ENCODE measurements at regions not wholly inside any gene's neighbourhood (a gene's known extent, or its start where the extent isn't known, plus 50 kb on each side); places are given as distances from the start of the nearest gene placed in this dataset.

DNA sequence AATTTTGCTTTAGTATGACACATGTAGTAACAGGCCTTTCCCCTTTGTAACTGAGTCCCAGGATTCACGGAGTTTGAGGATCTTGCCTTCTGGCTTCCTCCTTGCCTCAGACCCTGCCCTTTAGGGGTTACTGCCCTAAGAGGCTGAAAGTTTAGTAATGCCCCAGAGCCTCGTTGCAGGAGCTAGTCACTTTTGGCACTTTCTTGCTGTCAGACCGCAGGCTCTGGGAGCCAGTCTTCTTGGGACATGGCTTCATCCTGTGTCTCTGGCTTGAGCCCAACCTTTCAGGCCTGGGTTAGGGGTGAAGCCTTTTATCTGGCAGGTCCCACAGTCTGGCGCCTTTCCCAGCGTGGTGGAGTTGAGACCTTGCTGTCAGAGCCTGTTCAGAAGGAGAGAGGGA is 185.6 kb upstream of the DMRT1 start:
- DNase-seq (ENCODE audit: extremely low spot score, insufficient read length, low read depth) = no peak
- no peak for FAIRE-seq

DNA sequence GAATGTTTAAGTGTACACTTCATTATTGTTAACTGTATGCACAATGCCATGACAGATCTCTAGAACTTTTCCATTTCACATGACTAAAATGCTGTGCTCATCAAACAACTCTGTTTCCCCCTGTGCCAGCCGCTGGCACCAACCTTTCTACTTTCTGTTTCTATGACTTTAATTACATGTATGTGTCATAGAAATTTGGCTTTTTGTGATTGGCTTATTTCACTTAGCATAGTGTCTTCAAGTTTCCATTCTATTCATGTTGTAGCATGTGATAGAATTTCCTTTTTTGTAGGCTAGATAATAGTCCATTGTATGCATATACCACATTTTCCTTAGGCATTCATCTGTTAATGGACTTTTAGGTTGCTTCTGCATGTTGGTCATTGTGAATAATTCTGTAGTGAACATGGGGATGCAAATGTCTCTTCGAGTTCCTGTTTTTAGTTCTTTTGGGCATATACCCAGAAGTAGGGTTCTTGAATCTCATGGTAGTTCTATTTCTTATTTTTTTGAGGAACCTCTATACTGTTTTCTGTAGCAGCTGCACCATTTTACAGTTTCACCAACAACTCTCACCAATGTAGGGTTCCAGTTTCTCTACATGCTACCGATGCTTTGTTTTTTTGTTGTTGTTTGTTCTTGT is 184.4 kb upstream of the DMRT1 start:
- no peak for DNase-seq (ENCODE audit: extremely low spot score, insufficient read length, low read depth)
- no peak for FAIRE-seq

DNA sequence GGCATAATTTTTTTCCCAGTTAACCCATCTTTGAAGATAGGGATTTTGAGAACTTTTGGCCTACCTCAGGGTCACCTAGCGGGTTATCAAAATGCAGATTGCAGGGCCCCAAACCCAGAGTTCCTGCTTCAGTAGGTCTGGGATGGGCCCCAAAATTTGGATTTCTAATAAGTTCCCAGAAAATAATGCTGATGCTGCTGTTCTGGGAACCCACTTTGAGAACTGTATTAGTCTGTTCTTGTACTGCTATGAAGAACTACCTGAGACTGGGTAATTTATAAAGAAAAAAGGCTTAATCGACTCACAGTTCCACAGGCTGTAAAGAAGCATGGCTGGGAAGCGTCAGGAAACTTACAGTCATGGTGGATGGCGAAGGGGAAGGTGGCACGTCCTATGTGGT is 182.2 kb upstream of the DMRT1 start:
- no peak for DNase-seq (ENCODE audit: extremely low spot score, insufficient read length, low read depth)

DNA sequence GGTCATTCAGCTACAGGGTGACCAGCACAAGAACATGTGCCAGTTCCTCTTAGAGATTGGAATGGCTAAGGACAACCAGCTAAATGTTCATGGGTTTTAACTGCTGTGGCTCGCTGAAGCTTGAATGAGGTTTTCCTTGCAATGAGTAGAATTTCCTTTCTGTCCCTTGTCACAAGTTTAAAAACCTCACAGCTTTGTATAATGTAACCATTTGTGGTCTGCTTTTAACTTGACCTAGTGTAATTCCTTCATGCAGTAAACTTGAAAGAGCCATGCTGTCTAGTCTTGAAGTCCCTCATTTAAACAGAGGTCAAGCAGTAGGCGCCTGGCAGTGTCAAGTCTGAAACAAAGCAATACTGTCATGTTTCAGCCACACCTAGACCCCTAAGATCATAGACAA is 181.3 kb upstream of the DMRT1 start:
- DNase-seq (ENCODE audit: extremely low spot score, insufficient read length, low read depth) = no peak
- FAIRE-seq = no peak

More for the DNA sequence above, 182.2 kb upstream of the DMRT1 start:
- no peak for FAIRE-seq

DNA sequence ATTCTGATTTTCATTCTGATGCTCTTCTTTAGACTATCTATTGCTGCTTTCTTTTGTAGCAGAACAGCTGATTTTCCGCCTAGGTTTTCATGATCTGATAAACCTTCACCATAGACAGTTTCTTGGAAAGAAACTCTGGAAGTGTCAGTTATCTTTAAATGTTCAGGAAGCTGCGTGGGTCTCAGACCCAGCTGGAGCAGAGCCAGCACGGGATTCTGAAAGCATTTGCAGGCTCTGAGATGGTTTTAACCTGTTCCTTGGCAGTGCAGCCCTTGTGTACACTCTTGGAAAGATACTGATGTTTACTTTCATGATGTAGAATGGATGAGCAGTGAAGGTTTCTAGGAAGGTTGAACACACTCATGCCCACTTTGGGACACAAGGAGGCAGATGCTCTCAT is 178.0 kb upstream of the DMRT1 start:
- FAIRE-seq = no peak
- DNase-seq (ENCODE audit: extremely low spot score, insufficient read length, low read depth) = no peak

DNA sequence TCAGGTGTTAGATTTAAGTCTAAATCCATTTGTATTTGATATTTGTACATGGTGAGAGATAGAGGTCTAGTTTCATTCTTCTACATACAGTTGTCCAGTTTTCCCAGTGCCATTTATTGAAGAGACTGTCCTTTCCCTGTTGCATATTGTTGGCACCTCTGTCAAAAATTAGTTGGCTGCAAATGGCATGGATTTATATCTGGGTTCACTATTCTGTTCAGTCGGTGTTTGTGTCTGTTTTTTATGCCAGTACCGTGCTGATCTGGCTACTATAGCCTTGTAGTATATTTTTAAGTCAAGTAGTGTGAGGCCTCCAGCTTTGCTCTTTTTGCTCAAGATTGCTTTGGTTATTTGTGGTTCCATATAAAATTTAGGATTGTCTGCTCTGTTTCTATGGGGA is 176.2 kb upstream of the DMRT1 start:
- DNase-seq (ENCODE audit: extremely low spot score, insufficient read length, low read depth) (no peak), FAIRE-seq (no peak)

DNA sequence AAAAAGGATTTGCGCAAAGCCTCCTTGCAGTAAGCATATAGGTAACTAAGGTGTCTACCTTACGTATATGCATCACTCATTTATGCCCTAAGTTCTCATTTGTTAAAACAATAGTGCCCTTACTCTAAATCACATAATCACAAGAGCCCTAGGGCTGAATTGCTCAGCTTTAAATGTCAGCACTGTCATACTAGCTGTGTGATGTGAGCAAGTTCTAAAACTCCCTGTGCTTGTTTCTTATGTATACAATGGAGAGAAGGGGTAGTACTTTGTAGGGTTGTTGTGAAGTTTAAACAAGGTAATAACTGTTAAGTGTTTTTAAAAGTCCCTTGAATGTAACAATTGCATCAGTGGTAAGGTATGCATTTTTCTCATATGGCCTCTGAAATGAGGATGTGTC is 169.5 kb upstream of the DMRT1 start:
- DNase-seq (ENCODE audit: extremely low spot score, insufficient read length, low read depth) (no peak), FAIRE-seq (no peak)

DNA sequence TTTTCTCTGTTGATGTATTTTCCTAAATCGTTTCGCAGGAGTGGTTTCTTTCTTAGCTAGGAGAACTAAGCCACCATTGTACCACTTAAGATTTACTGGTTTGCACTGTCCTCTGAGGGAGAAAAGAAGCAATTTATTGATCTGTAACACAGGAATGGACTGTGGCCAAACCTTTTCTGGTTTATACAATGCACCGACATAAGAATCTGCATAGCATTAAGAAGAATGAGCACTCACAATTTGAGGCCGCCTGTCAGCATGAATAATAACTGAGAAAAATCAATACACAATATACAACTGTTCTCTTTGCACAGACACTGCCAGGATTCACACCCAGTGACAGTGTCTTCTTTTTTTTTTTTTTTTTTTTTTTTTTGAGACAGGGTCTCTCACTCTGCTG is 168.6 kb upstream of the DMRT1 start:
- no peak for FAIRE-seq

DNA sequence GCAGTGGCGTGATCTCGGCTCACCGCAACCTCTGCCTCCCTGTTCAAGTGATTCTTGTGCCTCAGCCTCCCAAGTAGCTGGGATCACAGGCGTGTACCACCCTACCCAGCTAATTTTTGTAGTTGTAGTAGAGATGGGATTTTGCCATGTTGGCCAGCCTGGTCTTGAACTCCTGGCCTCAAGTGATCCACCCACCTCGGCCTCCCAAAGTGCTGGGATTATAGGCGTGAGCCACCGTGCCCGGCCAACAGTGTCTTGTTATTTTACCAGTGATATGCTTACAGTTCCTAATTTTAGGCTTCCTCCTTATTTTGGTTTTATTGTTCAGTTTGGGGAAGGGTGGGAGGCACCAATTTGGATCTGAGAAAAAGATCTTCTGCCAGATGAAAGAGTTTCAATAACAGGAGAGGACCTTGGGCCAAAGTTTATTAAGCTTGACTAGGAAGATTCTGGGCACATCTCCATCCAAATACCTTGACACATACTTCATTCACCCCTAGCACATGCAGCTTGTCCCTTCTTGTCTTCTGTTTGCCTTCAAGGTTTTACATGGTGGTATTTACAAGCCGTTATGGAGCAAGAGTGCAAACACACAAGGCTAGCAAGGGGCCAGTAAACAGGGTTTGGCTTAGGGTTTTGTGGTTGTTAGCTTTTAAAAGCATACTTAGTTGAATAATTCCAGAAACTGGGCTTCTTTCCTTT is 168.1 kb upstream of the DMRT1 start:
- no peak for FAIRE-seq

More for the DNA sequence above, 168.6 kb upstream of the DMRT1 start:
- no peak for DNase-seq (ENCODE audit: extremely low spot score, insufficient read length, low read depth)

DNA sequence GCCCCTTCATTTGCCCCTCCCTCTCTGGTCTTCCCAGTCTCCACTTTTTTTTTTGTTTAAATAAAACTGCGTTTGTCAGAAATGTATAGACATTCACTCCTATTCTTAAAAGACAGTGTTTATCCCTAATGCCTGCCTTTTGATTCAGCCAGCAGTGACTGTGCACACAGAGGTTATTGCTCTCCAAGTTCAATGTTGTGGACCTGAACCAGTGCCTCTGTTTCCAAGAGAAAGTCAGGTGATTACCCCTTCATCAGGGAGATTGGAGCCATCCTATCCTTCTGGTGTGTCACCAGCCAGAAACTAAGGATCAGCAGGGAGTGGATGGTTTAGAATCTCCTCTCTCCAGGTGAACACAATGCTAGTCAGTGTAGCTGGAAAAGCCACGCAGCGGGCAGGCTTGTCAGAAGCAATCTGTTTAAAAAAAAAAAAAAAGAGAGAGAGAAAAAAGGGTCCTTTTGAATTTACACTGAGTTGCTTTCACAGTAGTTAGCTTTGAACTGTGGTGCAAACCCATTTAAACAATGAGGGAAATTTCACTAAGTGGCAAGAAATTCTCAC is 167.5 kb upstream of the DMRT1 start:
- DNase-seq (ENCODE audit: extremely low spot score, insufficient read length, low read depth) (no peak), FAIRE-seq (no peak)

More for the DNA sequence above, 168.1 kb upstream of the DMRT1 start:
- no peak for DNase-seq (ENCODE audit: extremely low spot score, insufficient read length, low read depth)

DNA sequence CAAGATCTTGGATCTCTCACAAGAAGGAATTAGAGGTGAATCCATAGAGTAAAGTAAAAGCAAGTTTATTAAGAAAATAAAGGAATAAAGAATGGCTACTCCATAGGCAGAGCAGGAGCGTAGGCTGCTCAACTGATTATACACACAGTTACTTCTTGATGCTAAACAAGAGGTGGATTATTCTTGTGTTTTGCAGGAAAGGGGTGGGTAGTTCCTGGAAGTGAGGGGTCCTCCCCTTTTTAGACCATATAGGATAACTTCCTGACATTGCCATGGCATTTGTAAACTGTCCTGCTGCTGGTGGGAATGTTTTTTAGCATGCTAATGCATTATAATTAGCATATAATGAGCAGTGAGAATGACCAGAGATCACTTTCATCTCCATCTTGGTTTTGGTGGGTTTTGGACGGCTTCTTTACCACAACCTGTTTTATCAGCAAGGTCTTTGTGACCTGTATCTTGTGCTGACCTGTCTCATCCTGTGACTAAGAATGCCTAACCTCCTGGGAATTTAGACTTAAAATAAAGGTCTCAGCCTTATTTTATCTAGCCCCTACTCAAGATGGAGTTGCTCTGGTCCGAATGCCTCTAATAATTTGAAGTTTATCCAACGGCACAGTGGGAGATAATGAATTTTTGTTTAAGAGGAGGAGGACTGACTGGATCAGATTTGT is 165.7 kb upstream of the DMRT1 start:
- DNase-seq (ENCODE audit: extremely low spot score, insufficient read length, low read depth) = no peak
- no peak for FAIRE-seq

DNA sequence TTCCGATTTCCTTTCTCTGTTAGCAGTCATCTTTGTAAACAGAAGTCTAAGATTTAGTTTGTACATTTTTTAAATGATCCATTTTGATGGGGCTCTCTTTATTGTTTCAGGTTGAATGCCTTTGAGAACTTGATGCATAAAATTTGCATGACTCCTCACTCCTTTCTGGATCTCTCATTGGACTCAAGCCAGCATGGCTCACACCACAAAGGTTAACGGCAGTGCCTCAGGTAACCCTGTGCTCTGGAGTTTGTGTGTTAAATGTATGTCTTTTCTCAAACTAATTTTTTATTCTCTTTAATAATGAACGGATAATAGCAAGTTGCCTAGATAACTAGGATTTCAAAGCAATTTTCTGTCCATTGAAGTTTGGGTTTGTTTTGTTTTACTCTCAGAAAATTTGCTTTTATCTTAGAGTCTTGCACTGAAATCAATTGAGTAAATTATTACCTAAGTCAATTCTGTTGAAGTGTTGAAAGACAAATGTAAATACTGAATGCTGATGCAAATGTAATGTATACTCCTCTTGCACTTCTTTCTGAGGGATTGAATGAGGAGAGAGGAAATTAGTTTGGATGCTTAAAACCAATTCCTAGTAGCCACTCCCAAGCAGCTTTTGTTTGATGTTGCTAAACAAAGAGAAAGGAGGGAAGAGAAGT is 164.6 kb upstream of the DMRT1 start:
- FAIRE-seq = no peak

DNA sequence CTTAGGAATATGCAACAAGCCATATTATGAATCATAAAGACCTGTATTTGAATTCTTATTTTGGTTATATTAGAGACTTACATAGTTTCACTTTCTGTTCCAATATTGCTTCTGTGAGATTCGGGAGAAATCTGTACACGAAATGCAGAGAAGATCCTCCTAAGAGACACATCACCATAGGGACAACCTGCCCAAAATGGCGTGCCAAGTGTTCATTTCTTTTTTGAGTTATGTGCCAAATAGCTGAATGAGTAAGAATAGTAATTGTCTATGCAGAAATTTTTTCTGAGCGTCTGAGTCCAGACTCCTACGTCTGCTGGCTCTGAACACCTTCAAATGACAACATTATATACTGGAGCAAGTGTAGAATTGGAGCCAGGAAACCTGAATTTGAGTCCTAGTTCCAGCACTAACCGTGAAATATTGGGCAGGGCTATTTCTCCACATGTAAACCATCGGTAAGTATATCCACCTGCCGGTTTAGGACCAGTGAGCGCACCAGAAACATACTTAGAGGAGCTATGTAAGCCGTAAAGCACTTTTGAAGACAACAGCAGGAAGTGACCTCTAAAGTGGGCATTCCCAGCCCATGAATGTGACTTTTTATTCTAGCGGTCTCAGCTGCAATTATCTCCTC is 163.9 kb upstream of the DMRT1 start:
- no peak for FAIRE-seq
- DNase-seq (ENCODE audit: extremely low spot score, insufficient read length, low read depth) = no peak

More for the DNA sequence above, 164.6 kb upstream of the DMRT1 start:
- no peak for DNase-seq (ENCODE audit: extremely low spot score, insufficient read length, low read depth)

DNA sequence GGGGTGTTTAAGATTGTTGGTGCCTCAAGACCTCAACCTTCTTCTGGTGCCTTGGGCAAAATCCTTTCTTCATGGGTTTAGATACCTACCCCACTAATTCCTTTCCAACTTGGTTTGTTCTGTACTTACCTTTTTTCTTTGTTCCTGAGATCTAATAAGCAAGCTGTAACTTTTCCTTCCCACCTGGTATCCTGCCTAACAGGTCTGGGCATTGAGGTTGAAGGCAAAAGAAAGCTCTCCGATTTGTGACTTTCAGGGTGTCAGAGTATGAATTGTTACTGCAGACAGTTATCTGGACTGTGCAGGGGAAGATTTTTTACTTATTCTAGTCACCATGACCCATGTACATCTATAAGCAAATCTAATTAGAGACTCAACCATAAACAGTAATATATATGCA is 162.6 kb upstream of the DMRT1 start:
- DNase-seq (ENCODE audit: extremely low spot score, insufficient read length, low read depth) (no peak), FAIRE-seq (no peak)

DNA sequence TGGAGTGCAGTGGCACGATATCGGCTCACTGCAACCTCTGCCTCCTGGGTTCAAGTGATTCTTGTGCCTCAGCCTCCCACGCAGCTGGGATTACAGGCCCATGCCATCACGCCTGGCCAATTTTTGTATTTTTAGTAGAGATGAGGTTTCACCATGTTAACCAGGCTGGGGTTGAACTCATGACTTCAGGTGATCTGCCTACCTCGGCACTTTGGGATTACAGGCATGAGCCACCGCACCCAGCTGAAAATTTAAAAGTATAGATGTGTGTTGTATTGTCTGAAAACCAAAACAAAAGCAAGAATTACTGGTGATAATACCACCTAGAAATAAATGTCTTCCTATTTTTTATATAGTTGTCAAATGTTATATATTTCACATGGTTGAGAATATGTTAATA is 162.0 kb upstream of the DMRT1 start:
- FAIRE-seq = no peak
- no peak for DNase-seq (ENCODE audit: extremely low spot score, insufficient read length, low read depth)

DNA sequence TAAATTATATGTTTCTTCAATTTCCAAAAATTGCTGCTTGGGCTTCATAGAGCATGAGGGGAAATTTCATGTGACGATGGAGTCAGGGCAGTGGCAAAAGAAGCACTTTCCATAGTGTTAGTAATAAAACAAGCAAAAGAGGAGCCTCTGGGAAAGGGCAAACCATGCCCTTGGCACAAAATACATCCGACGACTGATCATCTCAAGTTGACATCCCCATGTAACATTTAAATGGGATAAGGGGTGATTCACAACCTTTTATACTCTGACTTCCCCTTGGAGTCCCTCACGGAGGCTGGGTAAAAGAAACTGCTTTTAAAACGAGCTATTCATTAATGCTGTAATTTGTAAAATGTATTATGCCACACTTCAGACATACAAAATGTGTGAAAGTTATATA is 161.4 kb upstream of the DMRT1 start:
- DNase-seq (ENCODE audit: extremely low spot score, insufficient read length, low read depth) (no peak), FAIRE-seq (no peak)

DNA sequence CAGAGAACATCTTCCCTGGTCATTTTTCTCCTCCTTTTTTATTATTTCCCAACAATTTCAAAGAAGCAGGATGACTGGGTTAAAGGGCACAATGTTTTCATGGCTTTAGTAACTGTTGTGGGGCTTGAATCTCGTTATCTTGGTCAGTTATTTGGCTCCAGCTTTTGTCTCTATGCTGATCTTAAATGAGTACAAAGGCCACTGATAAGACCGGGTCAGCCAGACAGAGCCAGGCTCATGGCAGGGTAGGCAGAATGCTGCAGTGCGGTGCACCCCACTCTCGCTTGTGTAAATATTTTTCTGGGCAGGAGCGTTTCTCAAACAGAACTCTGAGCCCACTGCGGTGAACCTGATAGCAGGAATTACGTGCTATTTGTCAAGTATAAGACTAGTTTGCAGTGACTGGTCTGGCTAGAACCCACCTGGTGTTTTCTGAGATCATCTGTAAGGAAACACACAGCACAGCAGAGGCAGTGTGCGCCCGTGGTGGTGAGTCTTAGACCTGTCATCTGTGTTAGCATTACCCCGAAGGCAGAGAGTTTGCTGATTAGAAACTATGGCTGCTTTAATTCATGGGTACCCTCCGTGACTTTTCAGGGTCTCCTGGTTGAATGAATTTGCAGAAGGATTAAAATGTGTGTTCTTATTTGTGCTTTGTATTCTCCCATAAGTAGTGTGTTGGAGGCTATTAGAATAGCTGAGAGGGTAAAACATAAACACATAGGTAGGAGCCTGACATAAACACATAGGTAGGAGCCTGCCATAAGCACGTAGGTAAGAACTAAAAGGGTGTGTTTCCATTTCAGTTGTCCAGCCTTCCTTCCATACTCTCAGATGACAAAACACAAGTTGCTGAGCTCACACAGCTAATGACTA is 158.6 kb upstream of the DMRT1 start:
- FAIRE-seq (no peak), DNase-seq (ENCODE audit: extremely low spot score, insufficient read length, low read depth) (no peak)

DNA sequence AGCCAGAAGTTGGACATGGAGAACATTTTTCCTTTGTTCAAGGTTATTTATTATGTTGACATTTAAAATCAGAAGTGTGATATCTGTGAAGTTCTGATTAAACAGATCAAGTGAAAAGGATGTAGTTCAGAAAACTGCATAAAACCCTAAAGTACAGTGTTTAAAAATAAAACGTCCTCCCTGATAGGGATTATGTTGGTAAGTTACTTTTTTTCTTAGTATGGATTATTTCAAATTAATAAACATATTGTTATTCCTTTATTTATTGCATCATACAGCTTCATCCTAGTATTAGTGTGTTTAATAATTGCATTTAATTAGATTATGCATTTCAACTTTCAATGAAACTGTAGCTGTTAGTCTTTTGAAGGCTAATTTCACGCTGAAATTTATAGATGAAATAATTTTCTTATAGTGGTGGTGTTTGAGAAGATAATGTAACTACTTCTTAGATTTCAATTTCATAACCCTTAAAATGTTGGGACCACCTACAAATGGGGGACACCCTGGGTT is 157.9 kb upstream of the DMRT1 start:
- DNase-seq (ENCODE audit: extremely low spot score, insufficient read length, low read depth) (no peak), FAIRE-seq (no peak)

Data from GM18507 (cell line).